ENCODE measurements at regions not wholly inside any gene's neighbourhood (a gene's known extent, or its start where the extent isn't known, plus 50 kb on each side); places are given as distances from the start of the nearest gene placed in this dataset. TPM values are rescaled to one million over a fixed set of nuclear protein-coding genes. Genes with fewer than 3 reads are reported as not detected.
"Not testable (repeated sequence)": the region's sequence is repeated elsewhere in the genome, so short reads cannot be mapped to it uniquely, and the experiment has no call there.

DNA sequence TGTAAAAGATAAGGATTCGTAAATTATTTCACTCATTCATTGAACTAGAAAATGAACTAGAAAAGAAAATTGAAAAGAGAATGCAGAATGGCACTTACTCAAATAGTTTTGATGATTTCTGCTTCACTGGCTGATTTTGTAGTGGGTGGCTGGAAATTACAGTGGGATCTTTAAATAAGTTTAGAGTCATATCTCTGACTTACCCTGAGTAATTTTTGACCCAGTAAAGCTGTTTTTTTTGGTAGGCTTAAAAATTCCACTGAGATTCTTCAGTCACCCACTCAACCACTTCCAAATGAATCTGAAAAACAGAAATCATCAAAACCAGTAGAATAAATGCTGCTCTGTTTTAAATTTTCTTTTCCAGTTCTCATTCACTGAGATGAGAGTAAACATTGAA lies 604.5 kb downstream of the TUBA3C start:
- not testable (repeated sequence) for H3K4me3 ChIP-seq; H3K4me1 ChIP-seq; H3K36me3 ChIP-seq; H3K27me3 ChIP-seq; H3K9me3 ChIP-seq; H3K27ac ChIP-seq; DNase-seq (ENCODE audit: low spot score in 2 of 2)
- WGBS, 2 donors: no CpG with 5 or more reads among the region's 1 CpG

DNA sequence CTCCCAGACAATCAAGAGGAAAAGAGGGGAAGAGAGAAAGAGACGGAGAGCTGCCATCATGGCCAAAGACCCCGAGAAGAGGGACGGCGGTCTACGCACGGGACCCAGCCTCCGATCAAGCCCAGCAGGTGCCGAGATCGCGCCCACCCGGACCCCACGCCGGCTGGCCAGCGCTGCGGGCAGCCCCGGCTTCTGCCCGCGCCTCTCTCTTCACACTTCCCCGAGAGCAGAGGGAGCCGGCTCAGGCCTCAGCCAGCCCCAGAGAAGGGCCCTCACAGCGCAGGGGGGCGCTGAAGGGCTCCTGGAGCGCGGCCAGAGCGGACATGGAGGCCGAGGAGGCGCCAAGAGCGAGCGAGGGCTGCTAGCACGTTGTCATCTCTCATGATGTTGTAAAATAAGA lies 613.7 kb downstream of the TUBA3C start:
- H3K9me3 ChIP-seq; H3K4me1 ChIP-seq; H3K4me3 ChIP-seq; DNase-seq (ENCODE audit: low spot score in 2 of 2); H3K36me3 ChIP-seq; H3K27ac ChIP-seq; H3K27me3 ChIP-seq: not testable (repeated sequence)
- WGBS, 2 donors: 85 to 97% methylated on average over 10 to 27 of the region's 30 CpGs

Small RNAs in the stretch of these regions (small RNA-seq; reads per million reads assigned to genes)
- gene LINC00328-2P (not detected), gene RNA5SP24 (not detected), gene RNU6-55P (not detected), gene RNU6-76P (not detected)

Measured in tibial nerve (tissue), 4 donors.